ENCODE measurements at regions not wholly inside any gene's neighbourhood (a gene's known extent, or its start where the extent isn't known, plus 50 kb on each side); places are given as distances from the start of the nearest gene placed in this dataset.

DNA sequence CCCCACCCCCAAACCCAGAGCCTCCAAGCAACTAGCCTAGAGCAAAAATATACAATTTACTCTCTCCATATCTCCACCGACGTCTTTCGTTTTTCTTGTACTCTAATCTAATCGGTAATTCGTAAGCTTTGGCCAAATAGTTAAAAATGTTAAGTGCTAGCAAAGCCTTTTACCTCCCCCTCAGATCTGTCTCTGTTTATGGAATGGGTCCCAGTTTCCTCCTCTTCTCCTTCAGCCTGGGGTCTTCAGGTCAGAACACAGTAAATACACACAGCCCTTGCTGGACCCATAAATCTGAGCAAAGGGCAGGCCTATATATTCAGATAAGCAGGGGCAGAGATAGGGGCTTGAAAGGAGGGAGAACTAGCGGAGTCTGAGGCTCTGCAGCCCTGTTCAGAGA is 267.4 kb downstream of the MEIS1 start:
- no peak for DNase-seq

DNA sequence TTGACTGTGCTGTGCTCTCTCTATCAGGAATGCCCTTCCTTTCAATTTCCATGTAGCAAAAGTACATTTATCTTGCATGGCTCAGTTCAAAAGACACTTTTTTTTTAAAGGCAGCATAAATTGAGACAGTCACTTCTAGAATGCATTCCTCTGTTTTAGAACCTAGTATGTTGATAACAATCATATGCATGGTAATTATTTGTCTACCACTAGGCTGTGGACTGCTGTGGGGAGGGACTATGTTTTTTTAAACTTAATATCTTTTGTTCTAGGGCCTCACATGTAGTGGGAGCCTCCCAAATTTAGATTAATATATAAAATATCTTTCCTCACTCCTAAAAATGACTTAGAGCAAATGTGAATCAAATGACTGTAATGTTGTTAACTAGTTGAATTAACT is 269.9 kb downstream of the MEIS1 start:
- no peak for DNase-seq
- intact Hi-C loops (cut with DNase I), result no loop called here

More for the DNA sequence above, 267.4 kb downstream of the MEIS1 start:
- intact Hi-C loops (cut with DNase I), result no loop called here

DNA sequence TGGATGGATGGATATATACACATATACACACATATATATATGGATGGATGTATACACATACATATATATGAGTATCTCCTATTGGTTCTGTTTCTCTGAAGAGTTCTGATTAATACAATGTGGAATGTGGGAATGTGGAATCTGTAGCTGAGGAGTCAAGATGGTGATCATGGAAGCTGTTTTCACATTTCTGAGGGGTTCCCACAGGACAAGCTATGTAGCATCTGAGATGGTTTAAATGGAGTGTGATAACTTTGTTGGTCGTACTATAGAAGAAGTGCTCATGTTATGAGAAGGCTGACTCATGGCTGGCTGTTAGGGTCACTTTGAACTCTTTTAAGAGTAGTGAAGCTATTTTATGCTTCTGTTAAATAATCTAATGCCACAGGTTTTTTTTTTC is 279.7 kb downstream of the MEIS1 start:
- intact Hi-C loops (cut with DNase I), result no loop called here

DNA sequence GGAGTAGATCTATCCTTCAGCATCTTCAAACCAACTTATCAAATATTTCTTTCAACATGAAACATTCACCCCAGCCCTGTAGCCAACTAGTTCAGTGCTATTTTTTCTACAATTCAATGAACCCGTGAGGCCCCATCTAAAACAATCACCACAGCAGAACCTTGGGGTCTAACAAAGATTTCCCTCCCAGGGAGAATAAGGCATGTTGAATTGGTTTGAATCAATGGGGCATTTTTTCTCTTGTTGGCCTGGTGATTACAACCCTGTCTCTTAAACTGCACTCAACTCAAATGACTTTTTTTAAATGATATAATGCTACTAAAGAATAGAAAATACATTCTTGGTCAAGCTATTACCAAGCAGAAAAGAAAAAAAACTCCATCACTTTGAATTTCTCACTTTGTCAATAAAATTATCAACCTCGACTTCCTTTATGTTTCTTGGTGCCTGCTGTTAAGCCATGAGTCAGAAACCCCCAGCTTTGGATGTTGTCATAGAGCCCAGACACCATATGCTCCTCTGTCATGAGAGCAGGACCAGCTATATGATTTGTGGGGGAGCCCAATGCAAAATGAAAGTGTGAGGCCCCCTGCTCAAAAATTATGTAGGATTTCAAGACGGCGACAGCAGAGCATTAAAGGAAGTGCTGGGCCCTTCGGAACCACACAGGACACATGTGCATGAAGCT is 282.4 kb downstream of the MEIS1 start:
- intact Hi-C loops (cut with DNase I), result no loop called here
- DNase-seq, result no peak

More for the DNA sequence above, 279.7 kb downstream of the MEIS1 start:
- no peak for DNase-seq

DNA sequence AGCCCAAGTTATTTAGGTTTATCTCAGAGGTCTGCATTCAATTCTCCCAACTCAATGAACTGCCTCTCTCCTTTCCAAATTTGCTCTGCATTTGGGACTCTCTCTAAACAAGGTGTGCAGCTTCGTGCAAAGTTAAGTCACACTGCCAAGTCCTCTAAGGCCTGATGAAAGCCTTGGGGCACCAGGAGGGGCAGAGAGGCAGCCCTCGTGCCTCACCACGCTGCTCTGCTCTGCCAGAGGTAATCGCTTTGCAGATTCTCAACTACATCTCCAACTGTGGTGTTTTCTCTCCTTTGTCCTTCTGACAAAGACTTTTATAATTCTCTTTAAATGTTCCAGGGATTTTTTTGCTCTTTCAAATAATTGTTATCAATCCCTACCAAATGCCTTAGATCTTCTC is 283.0 kb downstream of the MEIS1 start:
- intact Hi-C loops (cut with DNase I), result no loop called here
- no peak for DNase-seq

DNA sequence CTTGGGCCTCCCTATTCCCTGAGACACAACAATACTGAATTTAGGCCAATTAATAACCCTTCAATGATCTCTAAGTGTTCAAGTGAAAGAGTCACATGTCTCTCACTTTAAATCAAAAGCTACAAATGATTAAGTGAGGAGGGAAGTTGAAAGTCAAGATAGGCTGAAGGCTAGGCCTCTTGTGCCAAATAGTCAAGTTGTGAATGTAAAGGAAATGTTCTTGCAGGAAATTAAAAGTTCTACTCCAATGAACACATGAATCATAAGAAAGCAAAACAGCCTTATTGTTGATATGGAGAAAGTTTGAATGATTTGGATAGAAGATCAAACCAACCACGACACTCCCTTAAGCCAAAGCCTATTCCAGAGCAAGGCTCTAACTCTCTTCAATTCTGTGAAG is 286.9 kb downstream of the MEIS1 start:
- intact Hi-C loops (cut with DNase I), result no loop called here
- DNase-seq, result no peak

DNA sequence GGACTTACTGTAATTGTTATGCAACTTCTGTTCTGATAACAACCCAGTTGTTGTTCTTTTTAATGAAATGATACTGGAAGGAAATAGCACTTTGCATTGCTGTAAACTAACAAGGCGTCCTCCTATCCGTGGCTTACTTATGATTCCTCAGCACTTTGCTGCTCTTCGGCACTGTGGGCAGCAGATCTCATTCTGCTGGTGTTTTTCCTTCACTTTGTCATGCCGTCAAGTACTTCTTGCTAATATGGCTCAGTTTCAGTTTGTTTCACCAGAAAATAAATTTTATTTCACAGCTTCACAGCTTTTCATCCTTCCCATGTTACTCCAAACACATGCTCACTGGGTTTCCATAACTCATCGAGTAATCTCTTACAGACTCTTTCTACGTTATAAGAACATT is 289.3 kb downstream of the MEIS1 start:
- intact Hi-C loops (cut with DNase I), result no loop called here
- no peak for DNase-seq

DNA sequence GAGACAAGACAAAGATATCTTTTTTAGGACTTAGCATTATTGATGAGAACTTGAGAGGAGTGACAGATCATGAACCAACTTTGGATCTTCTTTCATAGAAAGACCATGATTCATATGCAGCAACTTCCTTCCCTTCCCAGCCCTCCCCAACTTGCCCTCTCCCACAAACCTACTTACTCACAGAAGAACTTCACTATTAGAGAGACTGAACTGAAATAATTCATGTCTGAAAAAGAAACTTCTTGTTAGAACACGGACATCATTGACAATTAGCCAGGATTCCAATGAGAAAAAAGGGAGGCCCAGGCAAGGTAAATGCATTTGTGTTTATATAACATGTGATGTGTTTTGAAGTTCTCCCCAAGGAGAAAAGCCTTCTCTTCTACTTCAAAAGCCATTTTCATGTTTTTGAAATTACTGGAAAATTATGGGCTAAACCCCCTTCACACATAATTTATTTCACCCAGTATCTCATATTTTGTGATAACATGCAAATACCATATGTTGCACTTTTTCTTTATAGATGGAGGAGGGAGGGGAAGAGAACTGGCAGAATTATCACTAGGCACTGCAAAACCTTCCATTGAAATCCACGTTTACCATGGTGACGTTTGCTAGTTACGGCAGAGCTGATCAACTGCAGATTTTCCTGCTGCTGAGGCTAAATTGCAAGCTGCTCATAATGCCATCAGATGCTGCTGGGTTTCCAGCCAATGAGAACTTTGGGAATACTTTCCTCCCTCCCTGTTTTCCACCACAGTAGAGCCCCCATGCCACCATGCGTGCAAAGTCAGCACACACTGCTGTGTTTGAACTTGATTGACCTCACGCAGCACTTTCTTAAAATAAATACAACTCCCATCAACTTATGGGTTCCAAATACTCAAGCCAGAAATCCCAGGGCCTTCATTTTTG is 294.7 kb downstream of the MEIS1 start:
- DNase-seq, result no peak
- intact Hi-C loops (cut with DNase I), result no loop called here

- DNase-seq, result no peak
- intact Hi-C loops (cut with DNase I), result no loop called here
Measured at GRCh38 chr2:66730441-66730840, 295.5 kb downstream of the MEIS1 start.

DNA sequence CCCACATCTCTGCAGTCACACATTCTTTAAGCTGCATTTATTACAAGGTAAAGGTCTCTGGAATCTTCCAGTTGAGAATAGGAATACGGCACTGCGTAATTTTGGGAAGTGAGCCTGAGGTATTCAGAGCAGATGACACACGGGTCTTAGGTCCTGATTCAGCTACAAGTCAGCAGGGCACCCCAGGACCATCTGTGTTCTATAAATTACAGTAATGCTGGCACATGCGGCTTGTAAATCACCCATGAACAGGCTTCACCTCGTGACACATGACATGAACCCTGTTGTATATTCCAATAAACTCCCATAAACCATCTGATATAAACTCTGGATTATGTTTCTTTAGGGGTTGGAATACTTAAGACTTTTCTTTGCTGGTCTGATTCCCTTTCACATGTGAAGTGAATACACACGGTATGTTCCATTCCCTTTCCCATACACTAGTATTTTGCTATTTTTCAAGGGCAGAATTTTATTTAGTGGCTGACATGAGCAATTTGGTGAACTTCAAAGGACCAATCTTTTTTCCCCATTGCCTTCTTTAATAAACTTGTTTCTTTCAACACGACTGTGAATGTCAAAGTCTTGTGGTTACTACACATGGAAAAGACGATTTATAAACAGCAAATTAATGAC is 298.6 kb downstream of the MEIS1 start:
- intact Hi-C loops (cut with DNase I), result no loop called here
- no peak for DNase-seq

DNA sequence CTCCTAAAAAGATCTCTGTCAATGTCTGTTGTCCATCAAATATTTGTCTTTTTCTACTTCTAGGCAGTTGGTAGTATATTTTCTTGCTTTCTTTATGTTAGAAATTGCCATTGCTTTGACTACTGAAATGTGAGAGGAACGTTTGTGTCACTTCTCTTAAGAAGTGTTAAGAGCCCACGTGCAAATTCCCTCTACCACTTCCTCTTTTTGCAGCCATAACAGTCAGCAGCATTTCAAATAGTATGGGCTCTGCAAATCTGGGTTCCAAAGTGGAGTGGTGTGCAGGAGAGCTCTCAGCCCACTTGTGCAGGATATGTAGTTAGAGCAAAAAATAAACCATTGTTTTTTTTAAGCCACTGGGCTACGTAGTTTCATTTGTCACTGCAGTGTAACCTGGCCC is 314.0 kb downstream of the MEIS1 start:
- DNase-seq, result no peak
- intact Hi-C loops (cut with DNase I), result no loop called here

DNA sequence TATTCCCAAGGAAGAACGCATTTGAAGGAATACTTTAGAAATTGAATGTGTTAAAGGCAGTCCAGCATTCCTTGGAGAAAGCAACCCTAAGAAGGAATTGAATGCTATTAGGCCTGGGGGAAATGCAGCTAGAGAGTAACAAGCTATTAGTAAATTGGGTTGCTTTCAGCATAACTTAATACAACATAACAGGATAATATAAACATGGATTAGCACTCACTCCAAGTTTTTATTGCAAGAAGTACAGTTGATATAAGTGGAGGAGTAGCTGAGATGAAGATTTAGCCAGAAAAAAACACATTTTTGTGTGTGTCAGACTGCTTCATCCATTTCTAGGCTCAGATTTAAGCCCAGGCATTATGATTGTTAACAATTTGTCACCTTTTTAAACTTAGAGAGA is 314.6 kb downstream of the MEIS1 start:
- no peak for DNase-seq
- intact Hi-C loops (cut with DNase I), result no loop called here

- intact Hi-C loops (cut with DNase I), result no loop called here
- DNase-seq, result no peak
Measured at GRCh38 chr2:66753257-66753656, 318.3 kb downstream of the MEIS1 start.

- DNase-seq, result no peak
- intact Hi-C loops (cut with DNase I), result no loop called here
Measured at GRCh38 chr2:66753660-66754059, 318.7 kb downstream of the MEIS1 start.

DNA sequence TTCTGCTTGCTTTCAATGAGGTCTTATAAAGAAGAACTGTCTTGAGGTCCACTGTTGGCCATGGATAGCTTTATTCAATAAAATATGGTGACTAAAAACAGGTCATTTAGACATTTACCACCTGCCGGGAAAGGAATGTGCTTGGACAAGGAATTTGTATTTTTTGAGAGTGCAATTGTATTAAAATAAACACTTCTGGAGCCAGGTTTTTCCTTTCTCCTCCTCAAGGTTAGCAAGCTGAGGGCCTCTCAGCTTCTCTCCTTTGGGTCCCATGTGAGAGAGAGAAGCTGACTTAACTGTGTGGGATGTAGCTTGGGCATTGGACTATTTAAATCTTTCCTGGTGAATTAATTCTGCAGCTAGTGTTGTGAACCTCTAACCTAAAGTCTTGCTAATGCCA is 321.0 kb downstream of the MEIS1 start:
- no peak for DNase-seq

GRCh38 chr2:66761826-66762225 is 326.9 kb downstream of the MEIS1 start:
- no peak for DNase-seq
- intact Hi-C loops (cut with DNase I), result no loop called here

More for the DNA sequence above, 321.0 kb downstream of the MEIS1 start:
- intact Hi-C loops (cut with DNase I), result no loop called here

DNA sequence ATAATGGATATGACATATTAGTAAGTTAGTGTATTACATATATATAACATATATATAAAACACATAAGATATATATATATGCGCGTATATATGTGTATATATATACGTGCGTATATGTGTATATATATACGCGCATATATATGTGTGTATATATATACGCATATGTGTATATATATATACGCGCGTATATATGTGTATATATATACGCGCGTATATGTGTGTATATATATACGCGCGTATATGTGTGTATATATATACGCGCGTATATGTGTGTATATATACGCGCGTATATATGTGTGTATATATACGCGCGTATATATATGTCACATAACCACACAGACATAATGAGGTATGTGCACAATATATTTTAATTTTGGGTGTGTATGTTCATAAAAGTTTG is 327.8 kb downstream of the MEIS1 start:
- intact Hi-C loops (cut with DNase I), result no loop called here
- no peak for DNase-seq

- no peak for DNase-seq
- intact Hi-C loops (cut with DNase I), result no loop called here
Measured at GRCh38 chr2:66766582-66766981, 331.7 kb downstream of the MEIS1 start.

DNA sequence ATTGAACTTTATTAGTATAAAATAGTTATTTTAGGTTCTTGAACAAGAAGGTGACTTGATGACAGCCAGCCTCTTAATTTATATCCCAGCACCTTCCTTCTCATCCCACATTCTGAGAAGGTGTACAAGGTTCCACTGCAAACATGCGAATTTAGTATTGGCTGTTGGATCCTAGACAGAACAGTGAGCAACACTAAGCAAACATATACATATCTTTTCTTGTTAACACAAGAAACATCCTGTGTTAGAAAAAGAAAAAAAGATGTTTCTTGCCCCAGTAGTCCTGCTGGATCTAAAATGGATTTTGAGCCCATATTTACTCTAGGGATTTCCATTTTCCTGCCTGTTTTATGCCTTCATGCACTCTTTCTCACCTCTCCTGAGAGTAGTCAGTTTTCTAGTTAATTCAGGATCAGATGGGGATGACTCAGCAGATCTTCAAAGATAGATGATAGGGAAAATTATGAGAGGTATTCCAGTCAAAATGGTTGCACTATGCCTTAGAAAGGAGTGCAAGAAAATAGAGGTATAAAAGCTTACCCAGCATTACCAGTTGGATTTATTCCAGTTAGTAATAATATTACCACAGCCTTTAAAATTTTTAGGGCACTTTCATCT is 336.5 kb downstream of the MEIS1 start:
- intact Hi-C loops (cut with DNase I), result no loop called here
- DNase-seq, result no peak

- DNase-seq, result no peak
- intact Hi-C loops (cut with DNase I), result no loop called here
Measured at GRCh38 chr2:66772618-66773017, 337.7 kb downstream of the MEIS1 start.

Measured in head of caudate nucleus (tissue), 42 donors.